SH-SY5Y (cell line): ENCODE measurements at regions not wholly inside any gene's neighbourhood (a gene's known extent, or its start where the extent isn't known, plus 50 kb on each side); places are given as distances from the start of the nearest gene placed in this dataset.

Experiments
- GATA2 ChIP-seq: IDR thresholded peaks from 2 replicates; pipeline ENCODE4 v1.6.1; 2011; ENCODE audit warnings: mild to moderate bottlenecking, low read depth, low read length
- GATA3 ChIP-seq: IDR thresholded peaks from 2 replicates; pipeline ENCODE4 v1.6.1; 2011; ENCODE audit warnings: low read depth, mild to moderate bottlenecking, low read length, moderate library complexity

GRCh38 chr15:62324382-62324781 lies 159.3 kb upstream of the C2CD4B start:
- TF ChIP-seq GATA2 (no peak), GATA3 (no peak)

DNA sequence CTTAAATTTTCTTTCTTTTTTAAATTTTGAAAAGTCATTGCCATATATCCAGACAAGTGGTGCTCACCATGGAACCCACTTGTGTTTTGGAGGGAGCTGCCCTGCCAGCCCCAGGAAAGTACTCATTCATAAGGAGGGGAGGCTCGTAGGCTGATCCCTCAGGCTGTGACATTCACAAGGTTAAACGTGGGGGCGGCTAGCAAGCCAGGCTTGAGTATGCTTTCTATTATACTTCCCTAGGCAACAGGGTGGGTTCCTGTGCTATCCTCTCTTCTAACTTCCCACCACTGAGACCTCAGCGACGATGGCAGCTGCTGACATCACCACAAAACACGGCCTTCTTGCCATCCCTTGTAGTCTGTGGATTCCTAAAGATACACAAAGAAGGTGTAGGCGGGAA lies 160.5 kb upstream of the C2CD4B start:
- TF ChIP-seq GATA2 (no peak), GATA3 (no peak)

DNA sequence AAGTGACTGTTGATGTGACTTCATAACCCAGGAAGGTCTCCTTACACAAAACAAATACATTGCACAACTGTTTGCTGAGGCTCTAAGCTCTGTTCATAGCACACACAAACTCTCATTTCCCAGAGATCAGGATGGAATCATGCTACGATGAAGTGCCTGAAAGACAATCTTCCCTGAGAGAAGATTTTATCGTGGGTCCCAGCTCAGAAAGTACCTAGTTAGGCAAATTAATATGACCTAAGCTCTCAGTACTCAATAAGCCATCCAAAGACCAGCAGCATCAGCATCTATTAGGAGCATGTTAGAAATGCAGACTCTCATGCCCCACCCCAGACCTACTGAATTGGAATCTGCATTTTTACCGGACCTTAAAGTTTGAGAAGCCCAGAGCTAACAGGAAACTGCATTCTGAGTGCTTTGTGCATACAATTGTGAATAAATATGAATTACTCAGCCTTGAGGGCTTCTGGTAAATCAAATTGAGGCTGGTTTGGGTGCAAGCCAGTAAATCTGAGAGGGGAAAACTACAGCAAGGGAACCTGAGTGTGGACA lies 161.5 kb upstream of the C2CD4B start:
- TF ChIP-seq GATA2 (peak; percentile 70), GATA3 (peak; percentile 64)

DNA sequence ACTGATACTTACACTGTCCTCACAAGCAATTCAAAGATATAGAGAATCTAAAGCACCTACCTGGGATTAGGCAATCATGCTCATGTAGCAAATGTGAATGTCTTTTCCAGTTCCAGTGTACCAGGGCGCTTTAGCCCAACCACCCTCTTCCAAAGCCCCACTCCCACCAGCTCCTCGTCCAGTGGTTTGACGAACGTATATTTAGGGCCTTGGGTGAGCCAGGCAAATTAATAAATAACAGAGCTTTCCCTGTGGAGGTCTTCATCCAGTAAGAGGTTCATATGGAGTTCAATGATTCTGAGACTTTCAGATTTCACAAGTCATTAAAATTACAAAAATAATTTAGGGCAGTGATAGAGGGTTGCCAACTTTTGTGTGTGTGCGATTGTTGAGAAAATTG lies 162.3 kb upstream of the C2CD4B start:
- TF ChIP-seq GATA2 (no peak), GATA3 (no peak)

GRCh38 chr15:62334536-62334935 lies 169.5 kb upstream of the C2CD4B start:
- no peak for TF ChIP-seq GATA3
- no peak for TF ChIP-seq GATA2

GRCh38 chr15:62337934-62338333 lies 172.8 kb upstream of the C2CD4B start:
- no peak for TF ChIP-seq GATA2
- TF ChIP-seq GATA3 = no peak

DNA sequence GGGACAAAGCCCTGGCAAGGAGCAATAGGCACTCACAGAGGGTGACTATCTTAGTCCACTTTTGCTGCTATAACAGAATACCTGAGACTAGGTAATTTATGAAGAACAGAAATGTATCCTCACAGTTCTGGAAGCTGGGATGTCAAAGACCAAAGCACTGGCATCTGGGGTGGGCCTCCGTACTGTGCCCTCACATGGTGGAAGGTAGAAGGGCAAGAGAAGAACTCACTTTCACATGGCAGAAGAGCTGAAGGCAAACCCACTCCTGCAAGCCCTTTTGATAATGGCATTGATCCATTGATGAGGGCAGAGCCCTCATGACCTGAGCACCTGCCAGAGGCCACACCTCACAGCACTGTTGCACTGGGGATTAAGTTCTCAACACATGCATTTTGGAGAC lies 173.4 kb upstream of the C2CD4B start:
- no peak for TF ChIP-seq GATA2
- no peak for TF ChIP-seq GATA3

- TF ChIP-seq GATA3 (no peak), GATA2 (no peak)
Observed at GRCh38 chr15:62342959-62343358, 177.9 kb upstream of the C2CD4B start.

GRCh38 chr15:62343397-62343796 lies 178.3 kb upstream of the C2CD4B start:
- TF ChIP-seq GATA3 = no peak
- TF ChIP-seq GATA2 = no peak

DNA sequence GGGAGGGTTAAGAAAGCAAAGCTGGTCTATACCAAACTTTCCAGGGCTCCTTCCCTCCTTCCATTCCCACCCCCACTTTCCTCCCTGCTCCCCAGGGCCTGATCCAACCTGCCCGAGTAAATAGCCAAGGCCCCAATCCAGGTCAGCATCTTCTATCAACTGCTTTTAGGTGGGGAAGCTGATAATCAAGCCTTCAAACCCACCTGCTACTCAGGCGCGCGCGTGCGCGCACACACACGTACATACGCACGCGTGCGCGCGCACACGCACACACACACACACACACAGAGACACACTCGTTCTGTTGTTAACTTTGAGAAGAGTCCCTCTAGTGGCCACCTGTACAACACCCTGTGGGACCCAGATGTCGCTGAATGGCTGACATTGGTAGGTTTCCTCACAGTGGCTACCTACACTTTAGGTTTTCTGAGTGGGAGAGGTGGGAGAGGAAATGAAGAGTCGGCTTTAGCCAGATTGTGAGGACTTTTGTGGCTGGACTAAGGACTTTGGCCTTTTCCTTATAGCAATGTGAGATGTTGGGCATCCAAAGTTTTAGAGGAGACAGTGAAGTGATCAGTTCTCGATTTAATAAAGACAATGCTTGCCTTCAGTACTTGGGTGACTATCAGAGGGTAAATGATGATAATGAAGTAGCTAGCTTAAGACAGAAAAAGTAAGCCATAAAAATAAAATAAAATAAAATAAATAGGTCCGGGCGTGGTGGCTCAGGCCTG lies 179.9 kb upstream of the C2CD4B start:
- no peak for TF ChIP-seq GATA3
- TF ChIP-seq GATA2 = no peak

DNA sequence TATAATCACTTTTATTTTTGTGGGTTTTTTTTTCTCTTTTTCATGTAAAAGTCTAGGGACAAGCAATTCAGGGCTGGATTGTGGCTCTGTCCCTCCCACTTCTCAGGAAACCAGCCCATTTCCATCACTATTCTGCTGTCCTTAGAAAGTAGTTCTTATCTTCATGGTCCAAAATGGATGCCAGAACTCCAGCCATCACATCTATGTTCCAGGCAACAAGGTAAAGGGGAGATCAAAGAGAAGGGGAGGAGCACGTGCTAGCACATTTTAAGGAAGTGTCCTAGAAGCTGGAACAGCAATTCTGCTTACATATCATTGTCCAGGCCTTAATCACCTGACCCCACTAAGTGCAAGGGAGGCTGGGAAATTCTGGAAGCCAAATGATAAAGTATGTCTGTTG lies 181.1 kb upstream of the C2CD4B start:
- no peak for TF ChIP-seq GATA2
- TF ChIP-seq GATA3 = no peak

DNA sequence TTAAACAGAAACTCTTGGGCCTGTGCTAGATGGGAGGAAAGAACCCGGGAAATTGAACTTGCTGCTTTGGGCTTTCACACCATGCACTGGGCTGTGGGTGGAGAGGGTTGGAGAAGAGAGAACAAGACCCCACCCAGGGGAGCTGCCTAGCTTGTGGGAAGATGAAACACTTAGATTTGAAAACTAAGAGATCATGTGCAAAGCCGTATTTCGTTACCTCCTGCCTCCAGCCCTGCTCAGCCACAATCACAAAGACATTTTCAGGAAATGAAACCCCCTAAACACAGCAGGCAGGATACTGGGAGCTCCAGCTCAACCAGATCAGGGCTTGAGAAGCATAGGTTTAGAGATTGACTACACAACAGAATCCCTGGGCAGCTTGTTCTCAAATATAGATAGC lies 183.0 kb upstream of the C2CD4B start:
- no peak for TF ChIP-seq GATA3
- no peak for TF ChIP-seq GATA2

DNA sequence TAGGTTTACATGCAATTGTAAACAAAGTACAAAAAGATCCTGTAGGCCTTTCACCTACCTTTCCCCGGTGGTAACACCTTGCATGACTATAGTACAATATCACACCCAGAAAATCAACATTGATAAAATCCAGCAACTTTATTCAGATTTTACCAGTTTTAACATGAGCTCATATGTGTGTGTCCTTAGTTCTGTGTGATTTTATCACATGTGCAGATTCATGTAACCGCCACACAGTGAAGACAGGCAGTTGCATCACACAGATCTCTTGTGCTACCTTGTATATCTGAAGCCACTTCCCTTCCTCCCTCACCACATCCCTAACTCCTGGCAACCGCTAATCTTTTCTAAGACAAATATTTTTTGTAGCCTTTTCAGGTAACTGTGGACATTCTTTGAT lies 183.5 kb upstream of the C2CD4B start:
- no peak for TF ChIP-seq GATA3
- no peak for TF ChIP-seq GATA2

- no peak for TF ChIP-seq GATA3
- no peak for TF ChIP-seq GATA2
Observed at GRCh38 chr15:62352817-62353216, 187.7 kb upstream of the C2CD4B start.

DNA sequence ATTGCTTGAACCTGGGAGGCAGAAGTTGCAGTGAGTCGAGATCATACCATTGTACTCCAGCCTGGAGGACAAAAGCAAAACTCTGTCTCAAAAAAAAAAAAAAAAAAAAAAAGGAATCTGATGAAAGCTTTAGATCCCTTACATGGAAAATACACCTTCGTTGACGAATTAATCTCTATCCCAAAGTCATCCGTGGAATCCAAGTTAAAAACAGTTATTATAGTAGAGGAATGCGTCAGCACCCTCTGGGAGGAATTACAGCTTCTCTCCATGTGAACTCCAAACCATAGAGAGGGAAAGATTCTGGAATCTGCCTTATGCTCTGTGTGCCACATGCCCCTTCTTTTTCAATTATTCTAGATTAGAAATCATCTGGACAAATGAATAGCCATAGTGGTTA lies 192.3 kb upstream of the C2CD4B start:
- TF ChIP-seq GATA3 = no peak
- no peak for TF ChIP-seq GATA2

- TF ChIP-seq GATA2 (no peak), GATA3 (no peak)
Observed at GRCh38 chr15:62359416-62359815, 194.3 kb upstream of the C2CD4B start.
